IMR-90 (cell line): ENCODE measurements at regions not wholly inside any gene's neighbourhood (a gene's known extent, or its start where the extent isn't known, plus 50 kb on each side); places are given as distances from the start of the nearest gene placed in this dataset.

ENCODE experiments used
- ATAC-seq: fragments of 200-7000 bp; cut with Tn5 transposase; 2 replicates; pipeline ENCODE4 v1.9.1; 2020; ENCODE audit warnings: low read depth, mild to moderate bottlenecking, moderate library complexity
- BruUV-seq: library from RNA; stranded (reverse); fragments of 400-500 nt; replicated peaks from 2 replicates; lab custom pipeline; 2021; lab: Mats Ljungman, UMichigan
- CTCF ChIA-PET: fragments of 300-600 bp; formaldehyde crosslinking; extraction: SDS; loops from one replicate; lab custom pipeline; 2021; ENCODE audit warnings: antibody characterized with exemption; lab: Yijun Ruan, JAX
- POLR2A ChIA-PET: fragments of 300-600 bp; sonication (Branson Sonifier 250); formaldehyde crosslinking; loops from one replicate; lab custom pipeline; 2022; ENCODE audit warnings: antibody characterized with exemption; ENCODE audit not compliant: unreplicated experiment; lab: Charles Lee
- DNase-seq: peaks from one replicate; pipeline ENCODE4 v3.0.0; 2013
- H2AFZ ChIP-seq: replicated peaks from 2 replicates; pipeline ENCODE3; 2013; ENCODE audit warnings: low read length, mild to moderate bottlenecking; ENCODE audit not compliant: poor library complexity
- H2AK5ac ChIP-seq: 2 replicates; pipeline ENCODE4 v1.6.1; 2013; ENCODE audit warnings: low read depth, low read length, inconsistent platforms
- H2AK9ac ChIP-seq: replicated peaks from 2 replicates; pipeline ENCODE3; 2013; ENCODE audit warnings: mild to moderate bottlenecking, low read depth, low read length, moderate library complexity; ENCODE audit not compliant: poor library complexity
- H2BK120ac ChIP-seq: 2 replicates; pipeline ENCODE4 v1.6.1; 2013; ENCODE audit warnings: low read depth, low read length, inconsistent platforms
- H2BK15ac ChIP-seq: 3 replicates; pipeline ENCODE4 v1.6.1; 2013; ENCODE audit warnings: low read depth, low read length, inconsistent platforms
- H2BK20ac ChIP-seq: 2 replicates; pipeline ENCODE4 v1.6.1; 2013; ENCODE audit warnings: low read depth, mild to moderate bottlenecking, inconsistent platforms, low read length, moderate library complexity
- H2BK5ac ChIP-seq: 2 replicates; pipeline ENCODE4 v1.6.1; 2013; ENCODE audit warnings: mild to moderate bottlenecking, low read depth, low read length, inconsistent platforms; ENCODE audit not compliant: poor library complexity, severe bottlenecking
- H3K14ac ChIP-seq: replicated peaks from 2 replicates; pipeline ENCODE4 v1.6.1; 2013; ENCODE audit warnings: low read depth, low read length, inconsistent platforms
- H3K18ac ChIP-seq: 2 replicates; pipeline ENCODE4 v1.6.1; 2013; ENCODE audit warnings: low read depth, low read length, control low read depth
- H3K23ac ChIP-seq: 2 replicates; pipeline ENCODE4 v1.6.1; 2013; ENCODE audit warnings: low read depth, low read length, inconsistent platforms
- H3K27ac ChIP-seq: 2 replicates; pipeline ENCODE4 v1.5.1; 2013; ENCODE audit warnings: mild to moderate bottlenecking, control low read depth, low read length; ENCODE audit not compliant: insufficient read depth
- H3K27me3 ChIP-seq: 2 replicates; pipeline ENCODE4 v1.6.1; 2013; ENCODE audit warnings: low read length; ENCODE audit not compliant: control insufficient read depth, insufficient read depth
- H3K36me3 ChIP-seq: 2 replicates; pipeline ENCODE4 v1.6.1; 2013; ENCODE audit warnings: low read length, mixed read lengths; ENCODE audit not compliant: control insufficient read depth, insufficient read depth
- H3K4ac ChIP-seq: 2 replicates; pipeline ENCODE4 v1.6.1; 2013; ENCODE audit warnings: low read depth, low read length, inconsistent platforms
- H3K4me1 ChIP-seq: 2 replicates; pipeline ENCODE4 v1.6.1; 2013; ENCODE audit warnings: low read length, mixed read lengths; ENCODE audit not compliant: control insufficient read depth, insufficient read depth
- H3K4me2 ChIP-seq: 2 replicates; pipeline ENCODE4 v1.6.1; 2013; ENCODE audit warnings: low read depth, mild to moderate bottlenecking, control low read depth, low read length, moderate library complexity
- H3K4me3 ChIP-seq: 2 replicates; pipeline ENCODE4 v1.5.1; 2013; ENCODE audit warnings: low read depth, mild to moderate bottlenecking, control low read depth, low read length, moderate library complexity; ENCODE audit not compliant: insufficient read depth
- H3K56ac ChIP-seq: 2 replicates; pipeline ENCODE4 v1.6.1; 2013; ENCODE audit warnings: low read length, inconsistent platforms; ENCODE audit not compliant: insufficient read depth; ENCODE audit errors: extremely low read depth
- H3K79me1 ChIP-seq, 2 experiments: 2 replicates each; pipeline ENCODE4 v1.6.1; 2013; ENCODE audit warnings: low read length in 2 of 2, inconsistent platforms in 1 of 2, low read depth in 1 of 2
- H3K9ac ChIP-seq: 2 replicates; pipeline ENCODE4 v1.6.1; 2013; ENCODE audit warnings: low read depth, low read length, control low read depth
- H3K9me1 ChIP-seq: 2 replicates; pipeline ENCODE4 v1.6.1; 2013; ENCODE audit warnings: low read length, inconsistent platforms; ENCODE audit not compliant: insufficient read depth
- H3K9me3 ChIP-seq: 2 replicates; pipeline ENCODE4 v1.6.1; 2013; ENCODE audit warnings: low read length; ENCODE audit not compliant: control insufficient read depth, insufficient read depth
- H4K20me1 ChIP-seq: 2 replicates; pipeline ENCODE4 v1.6.1; 2013; ENCODE audit warnings: low read length, inconsistent platforms; ENCODE audit not compliant: insufficient read depth
- H4K5ac ChIP-seq: 2 replicates; pipeline ENCODE4 v1.6.1; 2013; ENCODE audit warnings: mild to moderate bottlenecking, low read depth, low read length, control low read depth
- H4K8ac ChIP-seq, 2 experiments: 2 replicates each; pipeline ENCODE4 v1.6.1; 2013; ENCODE audit warnings: low read depth in 2 of 2, low read length in 2 of 2, control low read depth in 1 of 2, inconsistent platforms in 1 of 2
- H4K91ac ChIP-seq: 2 replicates; pipeline ENCODE4 v1.6.1; 2013; ENCODE audit warnings: low read depth, low read length, inconsistent platforms; ENCODE audit not compliant: insufficient read depth
- FOS ChIP-seq: fragments of 150-350 bp; IDR thresholded peaks from 2 replicates; pipeline ENCODE4 v1.6.1; 2016; ENCODE audit warnings: low read depth, low read length
- MAFK ChIP-seq: IDR thresholded peaks from 2 replicates; pipeline ENCODE4 v1.6.1; 2012; ENCODE audit warnings: low read depth, low read length, improper control_type of control experiment
- WGBS, 2 experiments: methylation state at CpG; one replicate each; pipeline versions ENCODE4 v1.1.5 to v1.1.7; 2013; ENCODE audit warnings: missing lambda C conversion rate in 2 of 2; ENCODE audit not compliant: insufficient read length in 1 of 2; ENCODE audit errors: extremely low coverage in 2 of 2; 5-methylcytosine and 5-hydroxymethylcytosine counted together
- dilution Hi-C: fragments of 300-500 bp; cut with HindIII; formaldehyde crosslinking; loops from one replicate; pipeline ENCODE4 v1.14.3; 2018; ENCODE audit warnings: low sequenced_read_pairs; ENCODE audit not compliant: unreplicated experiment
- in situ Hi-C: fragments of 300-500 bp; cut with MboI; formaldehyde crosslinking; loops from 3 replicates; pipeline ENCODE4 v1.14.3; 2019; ENCODE audit warnings: low sequenced_read_pairs, inconsistent platforms, mixed read lengths
- intact Hi-C: fragments of 100-400 bp; cut with micrococcal nuclease; formaldehyde crosslinking; loops from 2 replicates; pipeline ENCODE4 v1.10.0; 2022

DNA sequence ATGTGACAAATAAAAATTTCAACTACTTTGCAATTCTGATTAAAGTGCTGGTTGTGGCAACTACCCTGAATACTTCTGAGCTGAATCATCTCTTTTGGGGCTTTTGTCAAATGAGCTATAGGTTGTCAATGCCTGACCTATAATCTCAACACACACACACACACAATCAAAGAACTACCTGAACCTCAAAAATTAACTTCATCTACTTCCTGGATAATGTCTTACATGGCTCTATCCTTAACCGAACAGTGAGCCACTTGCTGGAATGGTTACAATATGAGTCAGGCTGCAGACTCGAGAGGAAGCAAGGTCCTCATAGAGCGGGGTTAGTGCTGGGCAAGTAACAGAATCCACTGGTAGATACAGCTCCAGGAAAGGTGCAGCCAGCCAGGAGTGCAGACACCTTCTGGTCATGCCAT, 70.6 kb upstream of the DST start:
- POLR2A ChIA-PET = interaction anchor here (0.7 kb wide), 1 partner anchor 138 kb away, joined by 3 read pairs; no protein-coding TSS in a partner anchor
- in situ Hi-C loops = no loop called here
- H3K4me1 ChIP-seq = peaks cover 26% of the 10 kb centered on the region

More for the DNA sequence above, 70.6 kb upstream of the DST start:
- H2AFZ ChIP-seq = no peak overlapping the region
- H4K8ac ChIP-seq = peak overlapping the region; percentile 42 to 95; a peak in 3 of 4 replicates
- peak overlapping the region; percentile 52; the same call in 1 of the 2 replicates for H3K9ac ChIP-seq
- H3K36me3 ChIP-seq = no peaks in the 10 kb centered on the region
- H4K20me1 ChIP-seq = peaks cover 10% of the 10 kb centered on the region; the same call in 1 of the 2 replicates
- peak overlapping the region; percentile 95 for H4K5ac ChIP-seq
- dilution Hi-C loops = no loop called here
- intact Hi-C loops = loop anchor here (5.0 kb wide), 1 partner anchor 129 kb away; no protein-coding TSS in a partner anchor
- peak overlapping the region; percentile 65 for H3K56ac ChIP-seq
- peaks cover 14 to 58% of the 10 kb centered on the region in 2 experiments for H3K79me1 ChIP-seq
- CTCF ChIA-PET = interaction anchor here (1.9 kb wide), 1 partner anchor 44 kb away, joined by 4 read pairs; no protein-coding TSS in a partner anchor
- peak overlapping the region; percentile 85 for H3K27ac ChIP-seq
- peak overlapping the region; percentile 70 for H3K4ac ChIP-seq
- WGBS, 2 experiments = 0% methylated on average over 2 of the region's 3 CpGs; no CpG with 5 or more reads in 1 of the 2 experiments
- peak overlapping the region; percentile 90; the same call in 2 of the 3 replicates for H2BK15ac ChIP-seq
- DNase-seq = peak; percentile 89
- peak overlapping the region; percentile 97 for H2BK5ac ChIP-seq
- H3K4me3 ChIP-seq = no peak overlapping the region
- peak overlapping the region; percentile 91 for H4K91ac ChIP-seq
- no TSS peak for BruUV-seq
- H3K14ac ChIP-seq = peak overlapping the region; percentile 97; the same call in 1 of the 2 replicates
- peak; percentile 82 for ATAC-seq
- peak overlapping the region; percentile 98 for H2BK120ac ChIP-seq
- H2AK9ac ChIP-seq = no peak overlapping the region
- no peaks in the 10 kb centered on the region for H3K9me3 ChIP-seq
- peaks cover 11% of the 10 kb centered on the region for H3K9me1 ChIP-seq
- TF ChIP-seq MAFK (no peak), FOS (peak; percentile 56; the same call in 1 of the 2 replicates)
- peak overlapping the region; percentile 98 for H2BK20ac ChIP-seq
- H3K27me3 ChIP-seq = no peaks in the 10 kb centered on the region
- H3K18ac ChIP-seq = peak overlapping the region; percentile 96; the same call in 1 of the 2 replicates
- H2AK5ac ChIP-seq = peak overlapping the region; percentile 97
- H3K23ac ChIP-seq = peak overlapping the region; percentile 97
- H3K4me2 ChIP-seq = peak overlapping the region; percentile 88
